OCI-LY1 (cell line): ENCODE measurements at regions not wholly inside any gene's neighbourhood (a gene's known extent, or its start where the extent isn't known, plus 50 kb on each side); places are given as distances from the start of the nearest gene placed in this dataset.

Experiments
- CTCF ChIP-seq: fragments of 200-600 bp; sonication (generic), shearing (Covaris generic); IDR thresholded peaks from 2 replicates; pipeline ENCODE4 v1.5.1; 2017; ENCODE audit warnings: mild to moderate bottlenecking, antibody characterized with exemption, low read length, moderate library complexity, mixed read lengths
- EZH2 ChIP-seq: fragments of 200-600 bp; sonication (generic), shearing (Covaris generic); IDR thresholded peaks from 2 replicates; pipeline ENCODE4 v1.8.0; 2017; ENCODE audit warnings: borderline replicate concordance, mixed run types, mild to moderate bottlenecking, antibody characterized with exemption, low read length, moderate library complexity, mixed read lengths

- TF ChIP-seq EZH2 (no peak), CTCF (no peak)
Measured at GRCh38 chr6:28816339-28816908, 107.4 kb downstream of the TRIM27 start.
